Stimulated activated CD4-positive, alpha-beta T cell treated with anti-CD3 and anti-CD28 coated beads, Interleukin-4, amount 100 ng/mL, for 4 hours (primary cell): ENCODE measurements at regions not wholly inside any gene's neighbourhood (a gene's known extent, or its start where the extent isn't known, plus 50 kb on each side); places are given as distances from the start of the nearest gene placed in this dataset.
"Not testable (repeated sequence)": the region's sequence is repeated elsewhere in the genome, so short reads cannot be mapped to it uniquely, and the experiment has no call there.

Experiments used
- DNase-seq, 2 experiments: peaks; one replicate each; pipeline ENCODE4 v3.0.0-alpha.2; 2020

DNA sequence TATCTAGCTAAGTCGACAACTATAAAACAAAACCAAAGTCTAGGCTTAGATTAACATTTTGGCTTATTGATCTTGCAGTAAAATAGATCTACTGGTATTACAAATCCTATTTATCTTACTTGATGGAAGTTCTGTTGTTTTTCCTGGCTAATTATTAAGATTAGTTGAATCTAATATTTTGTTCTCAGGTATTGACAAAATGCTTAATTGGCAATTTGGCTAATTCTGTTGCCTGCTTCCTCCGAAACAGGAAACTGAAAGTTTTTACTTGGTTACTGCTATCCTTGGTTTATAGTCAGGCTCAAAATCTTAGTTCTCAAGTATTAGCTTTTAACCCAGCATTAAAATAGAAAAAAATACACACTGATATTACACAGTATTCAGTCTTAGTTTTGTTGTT is 820.5 kb downstream of the NR2F1-AS1 start:
- no peak for DNase-seq

DNA sequence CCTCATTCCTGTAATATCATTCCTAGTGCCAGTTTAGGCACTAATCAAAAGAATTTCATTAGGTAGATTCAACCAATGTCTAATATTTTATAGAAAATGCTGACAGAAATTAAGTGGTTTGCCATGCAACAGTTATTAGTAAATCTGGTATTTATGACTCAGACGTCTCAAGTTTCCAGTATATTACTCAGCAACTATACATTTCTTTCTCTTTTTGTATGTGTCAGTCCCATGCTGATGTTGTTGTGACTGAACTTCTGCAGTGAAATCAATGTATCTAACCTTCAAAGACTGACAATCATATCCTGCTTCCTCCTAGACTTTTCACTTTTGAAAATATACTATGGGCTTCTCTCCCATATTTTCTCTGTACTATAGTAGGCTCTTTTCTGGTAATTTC is 822.5 kb downstream of the NR2F1-AS1 start:
- no peak for DNase-seq

DNA sequence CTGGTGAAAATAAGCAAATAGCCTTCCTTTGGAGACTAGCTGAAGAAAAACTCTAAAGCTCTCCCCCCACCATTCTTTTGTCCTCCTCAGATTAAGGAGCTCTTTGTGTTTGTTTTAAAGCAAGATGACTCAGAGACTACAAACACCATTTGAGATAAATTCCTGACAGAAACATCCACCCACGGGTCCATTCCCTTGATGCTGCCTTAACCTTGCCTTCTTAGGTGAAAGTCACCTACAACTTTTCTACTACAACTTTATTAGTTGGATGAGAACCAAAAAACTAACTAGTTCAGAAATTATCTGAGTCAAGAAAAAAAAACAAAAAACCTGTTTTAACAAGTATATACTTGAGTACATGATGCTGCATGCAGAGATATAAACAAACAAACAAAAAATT is 831.1 kb downstream of the NR2F1-AS1 start:
- no peak for DNase-seq

DNA sequence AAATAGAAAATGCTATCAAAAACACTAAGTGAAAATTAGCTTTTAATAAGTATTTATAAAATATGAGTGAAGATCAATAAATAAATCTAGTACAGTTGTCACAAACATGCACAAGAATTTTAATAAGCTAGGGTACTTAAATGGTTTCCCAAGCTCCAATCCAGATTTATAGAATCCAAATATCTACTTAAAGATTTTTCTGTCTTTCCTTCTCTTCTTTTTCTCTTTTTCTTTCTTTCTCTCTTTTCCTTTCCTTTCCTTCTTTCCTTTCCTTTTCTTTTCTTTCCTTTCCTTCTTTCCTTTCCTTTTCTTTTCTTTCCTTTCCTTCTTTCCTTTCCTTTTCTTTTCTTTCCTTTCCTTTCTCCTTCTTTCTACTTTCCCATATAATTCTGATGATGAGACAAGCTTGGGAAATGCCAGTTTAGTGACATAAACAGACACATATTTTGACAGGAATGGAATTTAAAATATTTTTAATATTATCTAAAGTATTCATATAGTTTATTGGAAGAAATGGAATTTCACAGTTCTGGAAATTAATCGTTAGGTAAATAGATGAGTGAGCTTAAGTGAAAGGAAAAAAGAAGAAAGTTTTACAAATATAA is 832.8 kb downstream of the NR2F1-AS1 start:
- no peak for DNase-seq

DNA sequence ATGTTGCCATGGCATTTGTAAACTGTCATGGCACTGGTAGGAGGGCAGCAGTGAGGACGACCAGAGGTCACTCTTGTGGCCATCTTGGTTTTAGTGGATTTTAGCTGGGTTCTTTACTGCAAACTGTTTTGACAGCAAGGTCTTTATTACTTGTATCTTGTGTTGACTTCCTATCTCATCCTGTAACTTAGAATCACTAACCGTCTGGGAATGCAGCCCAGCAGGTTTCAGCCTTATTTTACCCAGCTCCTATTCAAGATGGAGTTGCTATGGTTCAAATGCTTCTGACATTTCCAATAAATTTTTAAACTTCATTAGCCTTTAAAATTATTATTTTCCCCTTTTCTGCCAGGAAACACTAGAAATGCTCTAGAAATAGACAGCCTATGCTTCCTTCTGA is 839.1 kb downstream of the NR2F1-AS1 start:
- no peak for DNase-seq

DNA sequence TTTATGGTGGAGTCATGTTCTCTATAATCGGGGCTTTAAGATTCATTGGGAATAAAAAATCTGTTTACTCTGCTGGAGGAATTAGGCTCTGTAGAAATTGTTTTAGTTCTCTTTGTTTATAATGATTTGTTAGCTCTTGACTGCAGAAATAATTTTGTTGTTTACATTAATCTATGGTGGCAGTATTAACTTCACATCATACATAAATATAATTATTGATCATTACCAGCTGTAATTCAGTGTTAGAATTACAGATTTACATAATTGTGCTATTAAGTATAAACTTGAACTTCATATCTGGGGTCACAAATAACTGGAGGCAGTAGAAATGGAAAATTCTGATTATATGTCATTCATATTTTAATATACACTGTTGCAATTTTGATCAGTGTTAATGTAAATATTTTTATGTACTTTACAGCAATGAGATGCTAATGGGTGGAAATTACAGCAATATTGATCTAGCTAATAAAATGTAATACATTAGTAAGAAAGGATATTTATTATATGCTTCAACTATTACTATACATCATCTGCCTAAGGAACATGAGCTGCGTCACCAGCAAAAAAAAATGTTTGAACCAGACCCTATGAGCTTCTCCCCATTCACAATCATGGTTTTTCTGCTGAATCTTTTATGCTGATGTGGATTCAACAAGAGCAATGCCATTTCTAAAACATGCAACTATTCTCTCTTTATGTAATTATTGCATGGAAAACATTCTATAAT is 846.6 kb downstream of the NR2F1-AS1 start:
- DNase-seq = no peak

DNA sequence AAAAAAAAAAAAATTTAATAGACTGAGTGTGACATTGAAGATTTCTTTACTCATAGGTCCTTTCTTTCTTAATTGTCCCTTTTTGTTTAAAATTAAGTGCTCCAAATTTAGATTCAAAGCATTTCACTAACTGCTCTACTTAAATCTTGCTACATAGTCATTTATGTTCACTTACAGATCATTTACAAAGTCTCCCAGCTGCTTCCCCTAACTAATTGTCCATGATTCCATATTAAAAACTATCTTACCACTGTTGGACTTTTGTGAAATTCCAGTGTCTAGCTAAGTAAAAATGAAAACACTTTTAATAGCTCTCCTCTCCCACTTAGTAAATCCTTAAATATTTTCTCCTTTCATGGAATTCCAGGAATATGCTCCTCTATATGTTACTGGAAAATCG is 850.5 kb downstream of the NR2F1-AS1 start:
- DNase-seq = no peak

DNA sequence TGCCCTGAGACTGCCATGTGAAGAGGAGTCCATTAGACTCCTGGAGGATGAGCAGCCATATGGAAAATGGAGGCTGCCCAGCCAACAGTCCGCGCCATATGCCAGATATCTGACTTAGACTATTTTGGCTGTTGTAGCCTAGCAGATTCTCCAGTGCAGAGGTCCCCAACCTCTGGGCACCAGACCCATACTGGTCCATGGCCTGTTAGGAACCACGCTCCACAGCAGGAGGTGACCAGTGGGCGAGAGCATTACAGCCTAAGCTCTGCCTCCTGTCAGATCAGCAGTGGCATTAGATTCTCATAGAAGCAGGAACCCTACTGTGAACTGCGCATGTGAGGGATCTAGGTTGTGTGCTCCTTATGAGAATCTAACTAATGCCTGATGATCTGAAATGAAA is 851.9 kb downstream of the NR2F1-AS1 start:
- DNase-seq = no peak

DNA sequence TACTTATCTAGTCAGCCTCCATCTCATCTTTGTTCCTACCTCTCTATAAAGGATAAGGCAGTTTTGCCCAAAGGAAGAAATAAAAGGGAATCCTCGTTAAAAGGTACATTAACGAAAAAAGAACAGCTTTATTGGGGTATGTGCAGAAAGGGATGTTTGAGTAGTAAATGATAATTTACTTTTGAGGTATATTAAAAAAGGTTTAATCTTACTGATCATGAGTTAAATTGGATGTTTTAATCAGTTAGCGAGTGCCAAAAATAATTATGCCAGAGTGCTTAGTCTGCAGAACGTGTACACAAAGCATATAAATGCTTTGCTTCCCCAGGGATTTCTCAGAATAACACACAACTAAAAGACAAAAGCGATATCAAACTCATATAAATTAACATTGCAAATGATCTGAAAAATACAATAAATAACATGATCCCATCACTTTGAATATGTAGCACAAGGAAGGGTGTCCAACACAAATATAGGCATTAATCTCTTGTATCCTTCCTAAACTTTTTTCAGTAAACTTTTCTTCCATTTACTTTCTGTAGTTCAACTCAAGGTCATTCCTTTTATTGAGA is 865.0 kb downstream of the NR2F1-AS1 start:
- DNase-seq = no peak

DNA sequence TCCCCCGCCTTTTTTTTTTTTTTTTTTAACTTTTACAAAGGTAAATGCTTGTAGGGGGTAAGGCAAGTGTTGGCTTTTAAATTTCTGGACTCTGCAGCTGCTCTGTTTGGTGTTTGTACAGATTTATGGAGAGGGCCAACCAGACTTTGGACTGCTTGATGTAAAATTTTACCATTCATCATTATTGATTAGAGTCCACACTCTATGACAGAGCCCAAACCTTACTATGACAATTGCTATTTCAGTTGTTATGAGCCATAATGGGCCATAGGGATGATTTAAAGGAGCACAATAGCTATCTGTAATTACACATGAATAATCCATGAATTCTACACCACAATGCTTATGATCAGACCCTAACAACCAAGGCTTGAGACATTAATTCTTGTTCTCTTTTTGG is 867.2 kb downstream of the NR2F1-AS1 start:
- DNase-seq = no peak

DNA sequence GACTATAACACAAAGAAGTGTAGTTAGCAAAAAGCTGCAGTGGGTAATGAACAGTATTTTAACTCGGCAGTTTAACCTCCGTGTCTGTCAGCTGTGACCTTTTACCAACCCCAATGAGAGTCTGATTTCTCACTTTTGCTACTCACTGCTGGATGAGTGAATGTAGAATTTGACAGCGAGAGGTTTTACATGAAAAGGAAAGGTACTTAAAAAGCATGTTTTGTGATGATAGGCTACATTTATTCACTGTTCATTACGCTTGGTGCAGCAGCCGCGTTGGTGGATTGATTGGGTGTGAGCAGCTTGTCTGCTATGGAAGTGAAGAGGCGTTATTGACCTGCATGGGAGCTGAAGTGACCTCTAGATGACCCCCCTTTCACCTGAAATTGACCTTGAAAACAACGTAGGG is 867.7 kb downstream of the NR2F1-AS1 start:
- no peak for DNase-seq

DNA sequence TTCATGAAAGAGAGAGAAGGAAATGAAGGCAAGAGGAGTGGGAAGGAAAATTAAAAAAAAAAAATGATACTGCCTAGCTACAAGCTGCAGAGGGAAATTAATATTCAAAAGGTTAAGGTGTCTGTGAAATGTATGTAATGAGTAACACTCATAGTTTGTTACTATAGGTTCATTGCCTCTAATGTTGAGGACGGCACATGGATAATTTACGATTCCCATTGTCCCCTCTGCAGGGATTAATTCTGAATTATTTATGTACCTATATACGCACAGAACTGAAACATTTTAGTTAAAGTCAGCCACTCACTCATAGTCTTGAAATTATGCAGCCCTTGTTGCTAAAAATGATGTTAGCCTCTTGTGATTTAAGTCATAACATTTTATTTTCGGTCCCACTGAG is 869.1 kb downstream of the NR2F1-AS1 start:
- no peak for DNase-seq

DNA sequence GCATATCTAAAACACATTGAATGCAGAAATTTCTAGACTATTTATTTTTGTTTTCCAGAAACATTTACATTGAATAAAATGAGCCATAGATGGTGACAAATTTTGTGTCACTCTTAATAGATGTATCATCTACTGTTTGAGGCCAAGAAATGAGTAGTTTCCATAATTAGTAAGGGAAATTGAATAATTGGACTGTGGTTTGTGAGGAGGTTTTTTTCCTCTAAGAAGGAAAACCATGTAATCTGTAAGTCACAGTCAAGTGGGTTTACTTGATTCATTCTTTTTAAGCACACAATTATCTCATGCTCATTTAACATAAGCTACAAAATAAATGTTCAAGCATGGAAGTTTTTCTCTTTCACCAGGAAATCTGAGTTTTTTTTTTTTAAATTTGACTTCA is 876.4 kb downstream of the NR2F1-AS1 start:
- no peak for DNase-seq

DNA sequence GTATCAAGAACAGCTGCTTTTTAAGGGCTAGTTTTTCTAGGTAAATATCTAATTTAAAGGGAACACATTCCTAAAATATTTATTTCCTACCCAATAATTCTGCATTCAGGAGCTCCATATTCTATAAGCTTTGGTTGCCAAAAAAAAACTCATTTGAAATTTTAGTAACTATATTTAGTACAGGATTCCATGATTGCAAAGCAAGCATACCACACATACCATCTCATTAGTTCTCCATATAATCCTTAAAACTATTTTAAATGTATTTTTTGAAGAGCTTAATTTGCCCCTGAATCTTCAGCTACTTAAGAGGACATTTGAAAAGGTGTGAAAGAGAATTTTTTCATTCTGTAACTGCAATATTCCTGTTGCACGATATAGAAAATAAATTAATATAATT is 877.0 kb downstream of the NR2F1-AS1 start:
- DNase-seq = no peak

DNA sequence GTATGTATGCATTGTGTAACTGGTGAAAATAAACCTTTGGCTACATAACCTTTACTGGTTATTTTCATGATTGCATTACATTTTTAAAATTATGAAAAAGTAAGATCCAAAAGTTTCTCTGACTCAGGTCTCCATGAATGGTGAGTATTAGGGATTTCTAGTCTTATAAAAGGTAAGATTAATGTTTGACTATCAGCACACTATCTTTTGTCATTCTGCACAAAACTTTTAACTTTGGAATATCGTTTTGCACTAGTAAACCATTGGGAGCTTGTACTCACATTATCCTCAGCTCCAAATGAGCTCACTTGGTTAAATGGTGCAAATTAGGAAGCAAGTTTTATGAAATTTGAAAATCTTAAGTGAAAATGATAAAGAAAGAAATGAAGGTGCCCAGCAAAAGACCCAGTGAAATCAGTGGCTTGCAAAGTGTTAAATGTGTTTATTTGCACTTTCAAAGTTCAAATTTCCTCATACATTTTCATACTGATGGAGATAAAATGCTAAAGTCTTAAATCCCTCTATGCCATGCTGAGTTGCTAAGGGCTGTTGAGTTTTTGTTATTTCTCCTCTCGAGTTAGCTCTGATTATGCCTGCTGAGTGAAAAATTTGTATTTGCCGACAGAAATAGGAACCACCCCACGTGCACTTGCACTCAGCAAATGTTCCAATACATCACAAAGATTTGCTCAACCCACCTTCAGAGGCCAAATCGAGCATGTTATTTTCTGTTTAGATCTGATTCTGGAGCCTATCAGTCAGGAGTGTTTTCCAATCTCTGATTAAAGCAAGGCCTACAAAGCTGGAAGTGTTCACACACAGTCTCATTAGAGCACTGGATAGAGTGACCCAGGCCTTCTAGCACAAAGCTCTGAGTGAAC is 885.7 kb downstream of the NR2F1-AS1 start:
- DNase-seq = no peak

DNA sequence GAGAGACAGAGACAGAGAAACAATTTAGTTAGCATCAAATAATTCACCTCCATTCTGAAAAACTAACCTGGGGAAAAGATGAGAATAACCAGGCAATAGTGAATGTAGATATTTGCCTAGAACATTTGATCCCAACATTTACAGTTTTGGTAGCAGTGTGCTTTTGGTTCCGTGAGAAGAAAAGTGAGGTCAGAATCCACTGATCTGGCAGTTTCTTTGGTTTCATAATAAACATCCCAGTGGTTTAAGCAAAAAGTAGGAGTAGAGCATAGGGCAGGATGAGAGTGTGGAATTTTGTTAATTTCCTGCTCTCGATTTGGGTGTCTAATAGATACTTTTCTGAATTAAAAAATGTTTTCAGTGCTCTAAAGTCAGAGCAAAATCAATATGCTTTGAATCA is 887.0 kb downstream of the NR2F1-AS1 start:
- DNase-seq = no peak

DNA sequence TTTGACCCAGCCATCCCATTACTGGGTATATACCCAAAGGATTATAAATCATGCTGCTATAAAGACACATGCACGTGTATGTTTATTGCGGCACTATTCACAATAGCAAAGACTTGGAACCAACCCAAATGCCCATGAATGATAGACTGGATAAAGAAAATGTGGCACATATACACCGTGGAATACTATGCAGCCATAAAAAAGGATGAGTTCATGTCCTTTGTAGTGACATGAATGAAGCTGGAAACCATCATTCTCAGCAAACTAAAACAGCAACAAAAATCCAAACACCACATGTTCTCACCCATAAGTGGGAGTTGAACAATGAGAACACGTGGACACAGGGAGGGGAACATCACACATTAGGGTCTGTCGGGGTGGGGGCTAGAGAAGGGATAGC is 889.1 kb downstream of the NR2F1-AS1 start:
- DNase-seq = not testable (repeated sequence)

DNA sequence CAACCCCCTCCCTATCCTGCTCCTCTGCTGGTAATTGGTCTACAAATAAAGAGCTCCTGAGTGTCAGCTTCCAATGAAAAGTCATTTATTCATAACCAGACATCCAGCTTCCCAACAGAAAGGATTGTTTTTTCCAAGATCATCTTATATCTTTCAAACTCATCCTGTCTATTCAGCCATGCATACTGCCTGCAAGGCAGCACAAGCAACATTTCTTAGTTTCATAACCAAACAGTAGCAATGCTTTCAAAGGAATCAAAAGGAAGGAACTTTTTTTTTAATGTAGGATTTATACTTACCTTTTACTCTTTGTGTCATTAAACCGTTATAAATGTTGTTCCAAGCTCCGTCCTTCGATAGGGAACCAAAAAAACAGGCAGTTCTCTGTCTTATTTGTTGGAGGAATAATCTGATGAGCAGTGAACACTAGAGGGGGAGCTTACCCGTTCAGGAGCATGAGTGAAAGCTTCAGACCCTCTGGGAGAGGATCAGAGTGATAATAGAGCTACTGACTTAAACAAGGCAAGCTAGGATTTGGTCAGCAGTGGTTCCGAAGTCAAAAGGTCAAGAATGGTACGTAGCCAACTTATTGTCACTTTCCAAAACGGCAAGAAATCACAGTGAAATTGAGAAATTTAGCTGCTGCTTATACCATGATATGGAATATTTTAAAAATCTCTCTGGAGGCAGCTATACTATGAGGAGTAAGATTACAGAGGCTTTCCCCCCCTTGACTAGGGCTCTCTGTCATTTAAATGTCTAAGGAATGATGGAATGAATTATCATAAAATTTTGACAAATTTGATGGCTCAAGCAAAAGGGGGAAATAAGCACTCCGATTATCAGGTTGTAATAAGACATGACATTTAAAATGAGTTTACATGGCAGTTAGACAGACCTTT is 892.9 kb downstream of the NR2F1-AS1 start:
- DNase-seq = no peak

DNA sequence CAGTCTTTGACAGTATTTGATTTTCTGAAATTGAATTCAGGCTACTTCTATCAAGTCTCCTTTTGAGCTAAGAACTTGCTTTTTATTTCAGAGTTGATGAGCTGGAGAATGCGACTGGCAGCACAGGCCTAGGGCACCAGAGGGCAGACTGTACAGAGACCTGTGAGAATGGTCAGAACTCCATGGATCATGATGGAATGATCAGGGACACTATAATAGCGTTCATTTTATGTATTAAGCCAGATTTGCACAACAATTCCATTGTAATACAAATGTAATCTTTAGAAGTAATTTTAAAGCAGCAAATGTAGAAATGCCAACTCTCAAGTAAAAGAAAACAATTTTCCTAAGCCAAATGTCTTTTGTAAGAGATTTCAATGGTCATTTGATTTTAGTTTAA is 902.4 kb downstream of the NR2F1-AS1 start:
- no peak for DNase-seq

DNA sequence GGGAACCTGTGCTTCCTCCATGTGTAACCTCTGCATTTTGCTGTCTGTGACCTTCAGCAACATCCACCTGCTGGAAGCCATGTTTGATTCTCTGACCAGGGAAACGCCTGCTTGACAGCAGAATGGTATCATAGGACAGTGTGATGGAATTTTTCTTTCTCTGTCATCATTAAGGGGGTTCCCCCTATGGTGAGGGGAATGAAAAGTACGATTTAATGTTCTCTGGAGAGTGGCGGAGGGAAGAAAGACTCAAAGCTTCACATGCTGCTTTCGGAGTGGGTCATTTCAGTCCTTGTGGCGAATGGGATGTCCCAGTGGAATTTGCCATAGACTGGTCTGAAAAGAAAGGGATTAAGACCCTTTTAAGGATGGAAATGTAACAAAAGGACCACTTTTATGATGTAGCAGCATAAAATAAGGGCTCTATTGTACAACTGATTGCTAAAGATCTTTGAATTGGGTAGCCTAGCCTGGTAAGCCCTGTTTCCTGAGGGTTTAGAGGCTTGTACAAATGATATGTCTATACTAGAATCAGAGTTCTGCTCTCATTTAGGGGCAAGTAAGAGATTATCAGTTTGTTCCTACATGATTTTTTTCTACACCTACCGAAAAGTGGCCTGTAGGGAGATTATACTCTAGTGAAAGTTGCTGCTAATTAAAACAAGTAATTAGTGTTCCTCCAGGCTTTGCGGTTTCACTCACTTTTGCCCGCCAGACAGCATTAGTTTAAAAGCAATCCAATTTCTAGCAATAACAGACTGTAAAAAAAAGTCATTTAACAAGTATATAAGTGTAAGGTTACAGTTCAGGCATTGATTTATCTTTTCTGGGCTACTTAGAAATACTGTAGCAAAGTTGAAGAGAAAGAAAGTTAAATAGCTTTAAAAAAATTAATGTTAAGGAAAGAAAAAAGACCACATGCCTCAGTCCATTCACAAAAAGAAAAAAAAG is 904.5 kb downstream of the NR2F1-AS1 start:
- no peak for DNase-seq

DNA sequence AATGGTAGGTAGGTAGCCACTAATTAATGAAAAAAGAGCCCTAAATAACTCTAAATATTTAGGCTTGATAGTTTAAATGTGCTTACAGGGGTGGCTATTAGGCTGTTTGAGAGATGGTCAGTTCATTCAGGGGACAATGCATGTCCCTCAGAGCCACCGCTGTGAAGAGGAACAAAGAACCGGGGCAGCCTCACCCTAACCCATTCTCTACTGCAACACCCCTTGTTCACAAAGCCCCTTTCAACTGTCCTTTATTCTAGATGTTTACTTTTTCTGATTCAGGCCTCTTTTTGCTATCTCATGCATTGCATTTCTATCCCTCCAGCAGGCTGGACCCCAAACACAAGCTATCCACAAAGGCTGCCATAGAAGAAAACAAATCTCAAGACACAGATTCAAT is 906.7 kb downstream of the NR2F1-AS1 start:
- DNase-seq = no peak
